Panc1 (cell line): ENCODE measurements at regions not wholly inside any gene's neighbourhood (a gene's known extent, or its start where the extent isn't known, plus 50 kb on each side); places are given as distances from the start of the nearest gene placed in this dataset.

ENCODE experiments used
- ATAC-seq: fragments of 200-7000 bp; cut with Tn5 transposase; 2 replicates; pipeline ENCODE4 v1.9.1; 2020; ENCODE audit warnings: mild to moderate bottlenecking, moderate library complexity
- BruUV-seq: library from RNA; stranded (reverse); fragments of 400-500 nt; replicated peaks from 2 replicates; lab custom pipeline; 2021; lab: Mats Ljungman, UMichigan
- CTCF ChIA-PET: fragments of 300-600 bp; sonication (Branson Sonifier 250); formaldehyde crosslinking; loops from one replicate; lab custom pipeline; 2022; ENCODE audit warnings: antibody characterized with exemption; lab: Charles Lee
- POLR2A ChIA-PET: fragments of 300-600 bp; sonication (Branson Sonifier 250); formaldehyde crosslinking; loops from one replicate; lab custom pipeline; 2022; ENCODE audit warnings: antibody characterized with exemption; lab: Charles Lee
- DNase-seq: peaks from one replicate; pipeline ENCODE4 v3.0.0-alpha.2; 2010; ENCODE audit warnings: low read depth, low spot score
- H3K27ac ChIP-seq: 2 replicates; pipeline ENCODE4 v1.5.1; 2011; ENCODE audit warnings: mild to moderate bottlenecking, low read length, inconsistent platforms
- H3K27me3 ChIP-seq: fragments of 200-500 bp; sonication (Bioruptor generic); 2 replicates; pipeline ENCODE4 v1.6.0; 2014; ENCODE audit warnings: low read length, inconsistent platforms; ENCODE audit not compliant: control insufficient read depth, insufficient read depth
- H3K36me3 ChIP-seq: fragments of 200-500 bp; sonication (Bioruptor generic); 2 replicates; pipeline ENCODE4 v1.5.1; 2014; ENCODE audit warnings: inconsistent platforms, mild to moderate bottlenecking, low read length, moderate library complexity; ENCODE audit not compliant: control insufficient read depth, insufficient read depth
- H3K4me1 ChIP-seq: 2 replicates; pipeline ENCODE4 v1.5.1; 2011; ENCODE audit warnings: inconsistent platforms, mild to moderate bottlenecking, low read length, moderate library complexity; ENCODE audit not compliant: control insufficient read depth, insufficient read depth
- H3K4me3 ChIP-seq, 2 experiments: 2 replicates each; pipeline ENCODE4 v1.5.1; 2011 to 2012; ENCODE audit warnings: low read depth in 2 of 2, low read length in 2 of 2, mild to moderate bottlenecking in 2 of 2, inconsistent platforms in 1 of 2, moderate library complexity in 1 of 2
- H3K9me3 ChIP-seq: fragments of 200-500 bp; sonication (Bioruptor generic); 2 replicates; pipeline ENCODE4 v1.5.1; 2014; ENCODE audit warnings: low read depth, mild to moderate bottlenecking, inconsistent platforms, low read length, moderate library complexity; ENCODE audit not compliant: control insufficient read depth, insufficient read depth
- CTCF ChIP-seq: fragments of 450-650 bp; IDR thresholded peaks from 2 replicates; pipeline ENCODE4 v1.5.1; 2017; ENCODE audit warnings: mild to moderate bottlenecking
- POLR2AphosphoS5 ChIP-seq: IDR thresholded peaks from 2 replicates; pipeline ENCODE4 v1.6.1; 2012; ENCODE audit warnings: mild to moderate bottlenecking, low read depth, low read length, moderate library complexity
- REST ChIP-seq, 2 experiments: IDR thresholded peaks; 2 replicates each; pipeline ENCODE4 v1.6.1; 2011 to 2012; ENCODE audit warnings: low read depth in 2 of 2, control low read depth in 1 of 2, low read length in 1 of 2, mild to moderate bottlenecking in 1 of 2, moderate library complexity in 1 of 2; ENCODE audit not compliant: insufficient read depth in 1 of 2
- SIN3A ChIP-seq: IDR thresholded peaks from 2 replicates; pipeline ENCODE4 v1.6.1; 2012; ENCODE audit warnings: low read depth, mild to moderate bottlenecking, low read length, moderate library complexity, borderline replicate concordance; ENCODE audit not compliant: insufficient read depth
- TCF7L2 ChIP-seq: IDR thresholded peaks from 2 replicates; pipeline ENCODE4 v1.6.1; 2011; ENCODE audit warnings: mild to moderate bottlenecking, low read depth, low read length, inconsistent platforms
- in situ Hi-C: cut with HindIII; loops from 2 replicates; pipeline ENCODE4 v1.10.0; 2016; ENCODE audit warnings: low sequenced_read_pairs, low pct_unique_long_range_greater_than_20kb
- intact Hi-C: fragments of 100-400 bp; cut with micrococcal nuclease; formaldehyde crosslinking; loops from one replicate; pipeline ENCODE4 v1.10.0; 2022; ENCODE audit not compliant: unreplicated experiment

GRCh38 chr17:13302983-13303382 is 285.2 kb upstream of the ELAC2 start:
- DNase-seq (no peak), ATAC-seq (no peak)
- no peak for TF ChIP-seq POLR2AphosphoS5
- TF ChIP-seq REST (IDR thresholded peaks at IDR 0.05; ENCODE audit: insufficient read depth in 1 of 2, low read depth in 2 of 2, low read length in 1 of 2) = no peak
- TF ChIP-seq TCF7L2 = no peak
- TF ChIP-seq CTCF = no peak
- no peak for TF ChIP-seq SIN3A
- intact Hi-C loops = no loop called here
- ChIA-PET CTCF (no interaction called here), POLR2A (no interaction called here)
- Histone ChIP-seq H3K4me1 (no peaks in the 10 kb centered on the region), H3K27me3 (no peaks in the 10 kb centered on the region), H3K27ac (no peak overlapping the region), H3K9me3 (no peaks in the 10 kb centered on the region), H3K4me3 (no peak overlapping the region), H3K36me3 (no peaks in the 10 kb centered on the region)
- in situ Hi-C loops = no loop called here
- no TSS peak for BruUV-seq

GRCh38 chr17:13302419-13302818 is 284.6 kb upstream of the ELAC2 start:
- in situ Hi-C loops (no loop called here), intact Hi-C loops (no loop called here)
- Histone ChIP-seq H3K4me3 (no peak overlapping the region), H3K27me3 (no peaks in the 10 kb centered on the region), H3K4me1 (no peaks in the 10 kb centered on the region), H3K9me3 (no peaks in the 10 kb centered on the region), H3K27ac (no peak overlapping the region), H3K36me3 (no peaks in the 10 kb centered on the region)
- ATAC-seq (no peak), DNase-seq (no peak)
- no TSS peak for BruUV-seq
- TF ChIP-seq SIN3A = no peak
- no peak for TF ChIP-seq CTCF
- no peak for TF ChIP-seq REST (IDR thresholded peaks at IDR 0.05; ENCODE audit: insufficient read depth in 1 of 2, low read depth in 2 of 2, low read length in 1 of 2)
- no peak for TF ChIP-seq TCF7L2
- TF ChIP-seq POLR2AphosphoS5 = no peak
- ChIA-PET CTCF (no interaction called here), POLR2A (no interaction called here)
